ENCODE measurements at regions not wholly inside any gene's neighbourhood (a gene's known extent, or its start where the extent isn't known, plus 50 kb on each side); places are given as distances from the start of the nearest gene placed in this dataset.

GRCh38 chr15:97875025-97875512 lies 85.4 kb upstream of the ARRDC4 start:
- no peak for TF ChIP-seq GLIS3 (CRISPR knock-in tag; IDR thresholded peaks at IDR 0.05)
- no peak for TF ChIP-seq PPARA (CRISPR knock-in tag; IDR thresholded peaks at IDR 0.05; ENCODE audit: borderline replicate concordance)
- no peak for TF ChIP-seq ZNF8 (CRISPR knock-in tag; IDR thresholded peaks at IDR 0.05)
- TF ChIP-seq PATZ1 (CRISPR knock-in tag; IDR thresholded peaks at IDR 0.05; ENCODE audit: borderline replicate concordance), result no peak
- no peak for TF ChIP-seq SNAI2 (CRISPR knock-in tag; IDR thresholded peaks at IDR 0.05)
- no peak for TF ChIP-seq TCF4 (CRISPR knock-in tag; IDR thresholded peaks at IDR 0.05; ENCODE audit: borderline replicate concordance)
- no peak for TF ChIP-seq OSR1 (CRISPR knock-in tag; IDR thresholded peaks at IDR 0.05)
- TF ChIP-seq RARB (CRISPR knock-in tag; IDR thresholded peaks at IDR 0.05), result no peak
- TF ChIP-seq ZFP3 (CRISPR knock-in tag; IDR thresholded peaks at IDR 0.05), result no peak
- no peak for TF ChIP-seq ARNTL (CRISPR knock-in tag; IDR thresholded peaks at IDR 0.05; ENCODE audit: borderline replicate concordance, low read depth)
- no peak for TF ChIP-seq CREB5 (CRISPR knock-in tag; IDR thresholded peaks at IDR 0.05; ENCODE audit: low read depth)
- no peak for TF ChIP-seq ISL1 (CRISPR knock-in tag; IDR thresholded peaks at IDR 0.05)

All from SK-N-SH treated with all-trans-retinoic acid at 6 μM for 48 hours (cell line).